AG04449 (cell line): ENCODE measurements at regions not wholly inside any gene's neighbourhood (a gene's known extent, or its start where the extent isn't known, plus 50 kb on each side); places are given as distances from the start of the nearest gene placed in this dataset.

Source experiments
- CTCF ChIA-PET: fragments of 350-600 bp; formaldehyde crosslinking; extraction: SDS; loops from one replicate; lab custom pipeline; 2021; ENCODE audit warnings: antibody characterized with exemption; lab: Yijun Ruan, JAX
- POLR2A ChIA-PET: fragments of 400-600, 350-600 bp; formaldehyde crosslinking; extraction: SDS; loops from one replicate; lab custom pipeline; 2020; ENCODE audit warnings: antibody characterized with exemption, inconsistent platforms; lab: Yijun Ruan, JAX
- DNase-seq: peaks from one replicate; pipeline ENCODE4 v3.0.0-alpha.2; 2010; ENCODE audit warnings: low read depth, low spot score
- H3K4me3 ChIP-seq: 2 replicates; pipeline ENCODE4 v1.5.1; 2011; ENCODE audit warnings: low read depth, mild to moderate bottlenecking, control low read depth, low read length
- CTCF ChIP-seq: IDR thresholded peaks from one replicate; pipeline ENCODE4 v1.5.1; 2011; ENCODE audit warnings: mild to moderate bottlenecking, moderate library complexity, low read length, control low read depth, inconsistent platforms; ENCODE audit not compliant: insufficient read depth; ENCODE audit errors: missing control alignments

- POLR2A ChIA-PET: interaction anchor here (0.5 kb wide), 1 partner anchor 315 kb away, joined by 4 read pairs; no protein-coding TSS in a partner anchor
- CTCF ChIA-PET: interaction anchor here (1.8 kb wide), 1 partner anchor 522 kb away, joined by 7 read pairs; no protein-coding TSS in a partner anchor
These were observed 332.0 kb downstream of the NKX6-1 start for GRCh38 chr4:84167093-84167492.

GRCh38 chr4:84166486-84166885, 332.6 kb downstream of the NKX6-1 start:
- TF ChIP-seq CTCF: no peak
- no peak for DNase-seq
- ChIA-PET CTCF (no interaction called here), POLR2A (no interaction called here)
- H3K4me3 ChIP-seq: no peak overlapping the region

More at GRCh38 chr4:84167093-84167492, 332.0 kb downstream of the NKX6-1 start:
- DNase-seq: no peak
- H3K4me3 ChIP-seq: no peak overlapping the region
- no peak for TF ChIP-seq CTCF

- CTCF ChIA-PET: interaction anchor here (1.1 kb wide), 1 partner anchor 518 kb away, joined by 3 read pairs; no protein-coding TSS in a partner anchor
- TF ChIP-seq CTCF: no peak
- DNase-seq: no peak
- no peak overlapping the region for H3K4me3 ChIP-seq
- POLR2A ChIA-PET: no interaction called here
These were observed 334.9 kb downstream of the NKX6-1 start for GRCh38 chr4:84164201-84164600.

GRCh38 chr4:84159762-84160161, 339.3 kb downstream of the NKX6-1 start:
- H3K4me3 ChIP-seq: no peak overlapping the region
- ChIA-PET POLR2A (no interaction called here), CTCF (no interaction called here)
- no peak for DNase-seq
- TF ChIP-seq CTCF: no peak

- DNase-seq: no peak
- POLR2A ChIA-PET: no interaction called here
- H3K4me3 ChIP-seq: no peak overlapping the region
- CTCF ChIA-PET: no interaction called here
- TF ChIP-seq CTCF: no peak
These were observed 340.4 kb downstream of the NKX6-1 start for GRCh38 chr4:84158670-84159069.

GRCh38 chr4:84151574-84151973, 347.5 kb downstream of the NKX6-1 start:
- POLR2A ChIA-PET: no interaction called here
- no peak for TF ChIP-seq CTCF
- DNase-seq: no peak
- no peak overlapping the region for H3K4me3 ChIP-seq
- CTCF ChIA-PET: interaction anchor here (1.5 kb wide), 1 partner anchor 9 kb away, joined by 3 read pairs; no protein-coding TSS in a partner anchor
